Activated T-helper 1 cell treated with anti-CD3 and anti-CD28 coated beads, Interleukin-12 subunit alpha, Interleukin-12 subunit beta, Interleukin-2, Interleukin-4 antibody, amounts not matched to agents 30 ng/mL and 10 ng/mL and 1 ng/mL, durations not matched to agents 14 hours and 24 hours and 36 hours (primary cell): ENCODE measurements at regions not wholly inside any gene's neighbourhood (a gene's known extent, or its start where the extent isn't known, plus 50 kb on each side); places are given as distances from the start of the nearest gene placed in this dataset.
A peak's percentile ranks its signal among the peaks of the same experiment; 100 is the strongest.

Experiments used
- DNase-seq: peaks from one replicate; pipeline ENCODE4 v3.0.0; 2021; ENCODE audit warnings: low spot score
- H3K27ac Mint-ChIP-seq: one replicate; pipeline ENCODE4 v1.8.0; 2021; ENCODE audit warnings: mild to moderate bottlenecking, mixed read lengths
- H3K27me3 Mint-ChIP-seq: one replicate; pipeline ENCODE4 v1.8.0; 2022; ENCODE audit warnings: mild to moderate bottlenecking, moderate library complexity, mixed read lengths; ENCODE audit not compliant: insufficient read depth
- H3K36me3 Mint-ChIP-seq: one replicate; pipeline ENCODE4 v1.8.0; 2021; ENCODE audit warnings: low read depth, mixed read lengths
- H3K4me1 Mint-ChIP-seq: one replicate; pipeline ENCODE4 v1.8.0; 2021; ENCODE audit warnings: low read depth, mixed read lengths
- H3K4me3 Mint-ChIP-seq: one replicate; pipeline ENCODE4 v1.8.0; 2021; ENCODE audit warnings: mild to moderate bottlenecking, moderate library complexity, mixed read lengths
- H3K9me3 Mint-ChIP-seq: one replicate; pipeline ENCODE4 v1.8.0; 2021; ENCODE audit warnings: mixed read lengths
- intact Hi-C: fragments of 100-400 bp; cut with micrococcal nuclease; formaldehyde crosslinking; loops from one replicate; pipeline ENCODE4 v1.15.1; 2024

DNA sequence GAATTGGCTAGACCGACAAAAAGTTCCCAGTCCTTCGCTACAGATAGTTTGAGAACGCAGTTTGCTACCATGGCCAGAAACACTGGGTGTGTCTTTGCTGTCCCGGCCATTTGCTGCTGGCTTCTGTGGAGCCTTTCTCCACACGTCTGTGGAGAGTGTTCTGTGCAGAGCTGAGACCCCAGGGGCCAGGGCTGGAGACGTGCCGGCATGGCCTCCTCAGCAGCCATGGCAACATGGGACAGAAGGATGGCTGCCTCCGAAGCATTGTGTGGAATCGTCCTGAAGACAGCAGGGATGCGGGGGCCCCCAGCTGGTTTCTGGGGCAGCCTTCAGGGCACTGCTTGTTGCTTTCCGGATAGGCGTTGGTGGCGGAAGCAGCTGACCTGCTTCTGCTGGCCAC is 142.8 kb downstream of the GADD45G start:
- peaks cover 4% of the 10 kb centered on the region for H3K9me3 Mint-ChIP-seq
- intact Hi-C loops: loop anchor here (10.0 kb wide), 2 partner anchors 333 to 413 kb away; no protein-coding TSS in a partner anchor
- peaks cover 65% of the 10 kb centered on the region for H3K4me1 Mint-ChIP-seq
- no peak for DNase-seq
- peaks cover 6% of the 10 kb centered on the region for H3K36me3 Mint-ChIP-seq
- H3K4me3 Mint-ChIP-seq: no peak overlapping the region
- H3K27ac Mint-ChIP-seq: no peak overlapping the region
- no peaks in the 10 kb centered on the region for H3K27me3 Mint-ChIP-seq

DNA sequence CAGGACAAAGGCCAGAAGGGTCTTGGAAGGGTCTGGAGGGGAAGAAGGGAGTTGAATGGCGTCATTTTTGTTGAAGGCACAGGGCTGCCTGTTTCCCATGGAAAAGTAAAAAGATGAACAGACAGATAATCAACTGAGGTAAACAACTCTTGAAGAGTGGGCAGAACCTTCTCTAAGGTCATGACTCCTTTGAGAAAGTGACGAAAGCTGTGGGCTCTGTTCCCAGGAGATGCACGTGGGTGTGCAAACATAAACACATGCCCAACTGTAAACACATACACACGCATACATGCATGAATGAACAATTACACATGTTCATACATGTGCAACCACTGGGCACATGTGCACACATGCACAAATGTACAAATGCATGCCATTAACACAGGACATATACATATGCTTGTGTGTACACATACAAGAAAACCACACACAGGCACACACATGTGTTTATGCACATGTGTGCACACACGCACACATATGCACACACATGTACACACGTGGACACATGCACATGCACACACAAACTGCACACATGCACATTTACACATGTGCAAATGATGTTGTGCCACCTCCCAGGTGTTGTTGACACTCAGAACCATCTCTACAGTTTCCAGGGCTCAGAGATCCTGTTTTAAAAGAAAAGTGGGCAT is 143.3 kb downstream of the GADD45G start:
- H3K9me3 Mint-ChIP-seq: peaks cover 4% of the 10 kb centered on the region
- H3K4me3 Mint-ChIP-seq: peak overlapping the region; percentile 38
- DNase-seq: no peak
- H3K4me1 Mint-ChIP-seq: peaks cover 65% of the 10 kb centered on the region
- H3K36me3 Mint-ChIP-seq: peaks cover 6% of the 10 kb centered on the region
- no peak overlapping the region for H3K27ac Mint-ChIP-seq
- H3K27me3 Mint-ChIP-seq: no peaks in the 10 kb centered on the region
- intact Hi-C loops: loop anchor here (10.0 kb wide), 2 partner anchors 333 to 413 kb away; no protein-coding TSS in a partner anchor

DNA sequence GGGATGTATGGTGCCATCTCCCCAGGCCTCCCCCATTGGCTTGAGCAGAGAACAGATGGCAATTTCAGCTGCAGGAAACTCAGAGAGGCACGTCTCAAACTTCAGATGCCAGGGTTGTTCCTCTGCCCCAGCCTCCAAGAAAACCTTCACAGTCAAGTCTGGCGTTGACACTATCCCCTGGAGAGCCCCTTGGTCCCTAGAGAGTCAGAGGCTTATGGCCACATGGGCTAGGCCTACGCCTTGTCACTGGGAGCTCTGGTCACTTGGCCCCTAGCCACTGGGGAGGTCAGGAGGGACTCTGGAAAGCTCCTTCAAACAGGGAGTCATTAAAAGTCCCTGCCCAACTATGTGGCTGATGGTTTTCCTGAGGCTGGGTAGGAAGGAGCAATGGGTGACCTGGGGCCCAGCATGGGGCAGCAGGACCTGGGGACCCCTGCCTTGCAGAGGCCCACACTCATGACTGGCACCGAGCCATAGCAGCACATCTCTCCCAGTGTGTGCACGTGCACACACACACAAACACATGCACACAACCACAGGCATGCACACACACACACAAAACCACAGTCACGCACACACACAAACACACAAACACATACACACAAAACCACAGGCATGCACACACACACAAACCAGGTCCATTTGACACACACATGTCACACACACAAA is 144.2 kb downstream of the GADD45G start:
- Mint-ChIP-seq H3K9me3 (peaks cover 4% of the 10 kb centered on the region), H3K4me3 (no peak overlapping the region), H3K27ac (peak overlapping the region; percentile 65), H3K4me1 (peaks cover 65% of the 10 kb centered on the region), H3K27me3 (no peaks in the 10 kb centered on the region), H3K36me3 (peaks cover 6% of the 10 kb centered on the region)
- no peak for DNase-seq
- intact Hi-C loops: loop anchor here (10.0 kb wide), 2 partner anchors 334 to 414 kb away; no protein-coding TSS in a partner anchor

DNA sequence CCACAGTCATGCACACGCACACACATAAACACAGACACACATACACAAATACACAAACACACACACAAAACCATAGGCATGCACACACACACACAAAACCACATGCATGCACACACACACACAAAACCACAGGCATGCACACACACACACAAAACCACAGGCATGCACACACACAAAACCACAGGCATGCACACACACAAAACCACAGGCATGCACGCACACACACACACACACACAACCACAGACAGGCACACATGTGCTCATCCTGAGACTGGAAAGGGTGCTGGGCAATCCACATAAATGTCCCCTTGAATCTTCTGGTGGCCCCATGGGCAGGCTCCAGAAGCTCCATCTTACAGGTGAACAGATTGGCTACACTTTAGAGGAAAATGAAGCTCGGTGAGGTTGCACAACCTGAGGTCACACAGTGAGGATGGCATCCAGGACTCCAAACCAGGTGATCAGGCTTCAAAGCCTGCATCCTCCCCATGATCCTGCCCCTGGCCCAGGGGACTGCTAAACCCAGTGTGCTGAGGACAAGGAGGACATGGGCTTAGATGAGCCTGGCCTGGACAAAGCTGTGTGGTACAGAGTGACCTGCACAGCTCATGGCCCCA is 144.8 kb downstream of the GADD45G start:
- Mint-ChIP-seq H3K27me3 (no peaks in the 10 kb centered on the region), H3K27ac (peak overlapping the region; percentile 65), H3K4me3 (no peak overlapping the region), H3K4me1 (peaks cover 65% of the 10 kb centered on the region), H3K36me3 (peaks cover 6% of the 10 kb centered on the region), H3K9me3 (peaks cover 1% of the 10 kb centered on the region)
- intact Hi-C loops: loop anchor here (10.0 kb wide), 2 partner anchors 335 to 415 kb away; no protein-coding TSS in a partner anchor
- DNase-seq: no peak

DNA sequence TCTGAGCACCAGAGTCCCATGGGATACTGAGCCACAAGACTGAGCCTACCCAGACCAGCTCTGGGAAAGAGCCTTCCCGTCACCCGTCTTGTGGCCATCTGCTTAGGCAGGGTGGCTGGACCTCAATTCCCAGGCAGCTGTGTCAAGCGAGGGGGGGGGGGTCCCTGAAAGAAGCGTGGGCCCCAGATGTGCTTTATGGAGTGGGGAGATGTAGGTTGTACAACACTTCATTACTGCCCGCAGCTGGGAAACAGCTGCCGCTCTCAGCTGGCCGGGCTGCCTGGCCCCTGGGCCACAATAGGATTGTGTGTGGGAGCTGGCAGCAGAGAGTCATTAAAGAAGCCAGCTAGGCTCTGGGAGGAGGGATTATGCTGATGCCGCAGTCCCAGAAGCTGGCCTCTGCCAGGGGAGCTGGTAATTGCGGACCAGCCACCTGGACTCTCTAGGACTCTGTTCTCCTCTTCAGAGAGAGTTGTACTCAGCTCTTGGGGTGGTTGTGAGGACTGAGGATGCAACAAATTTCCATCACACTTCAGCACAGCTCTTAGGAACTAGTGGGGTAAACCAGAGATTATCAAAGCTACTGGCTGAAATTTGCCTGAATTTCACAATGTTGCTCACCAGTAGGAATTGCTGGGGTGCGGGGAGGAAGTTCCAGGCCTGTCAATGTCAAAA is 145.4 kb downstream of the GADD45G start:
- H3K9me3 Mint-ChIP-seq: no peaks in the 10 kb centered on the region
- no peak overlapping the region for H3K4me3 Mint-ChIP-seq
- H3K27me3 Mint-ChIP-seq: no peaks in the 10 kb centered on the region
- intact Hi-C loops: no loop called here
- H3K27ac Mint-ChIP-seq: no peak overlapping the region
- DNase-seq: no peak
- peaks cover 67% of the 10 kb centered on the region for H3K4me1 Mint-ChIP-seq
- peaks cover 6% of the 10 kb centered on the region for H3K36me3 Mint-ChIP-seq

DNA sequence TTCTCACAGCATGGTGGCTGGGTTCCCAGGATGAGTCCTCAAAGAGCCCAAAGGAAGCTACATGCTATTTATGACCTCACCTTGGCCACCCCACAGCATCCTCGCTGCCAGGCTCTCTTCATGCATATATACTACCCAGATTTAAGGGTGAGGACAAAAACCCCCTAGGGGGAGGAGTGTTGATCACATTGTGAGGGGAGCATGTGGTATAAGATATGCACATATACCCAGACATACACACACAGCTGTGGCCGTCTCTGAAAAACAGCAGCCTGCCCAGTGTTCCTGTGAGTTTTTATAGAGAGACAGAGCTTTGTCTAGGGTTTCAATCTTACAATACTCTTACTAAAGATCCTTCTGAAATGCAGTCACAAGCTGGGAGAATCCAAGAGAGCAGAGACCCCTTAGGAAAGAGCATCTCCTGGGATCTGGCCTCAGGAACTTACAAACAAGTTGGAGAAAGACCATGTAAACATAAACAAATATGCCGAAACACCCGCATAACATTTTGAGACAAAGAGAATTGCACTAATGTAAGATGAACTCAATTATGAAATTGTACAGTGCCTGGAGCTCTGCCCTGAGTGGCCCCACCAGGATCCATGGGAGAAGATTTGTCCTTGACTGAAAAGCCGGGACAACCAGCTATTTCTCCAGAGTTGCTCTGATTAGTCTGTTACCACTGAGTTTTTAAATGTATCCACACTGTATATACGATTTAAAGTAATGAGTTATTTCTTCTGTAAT is 146.4 kb downstream of the GADD45G start:
- DNase-seq: no peak
- Mint-ChIP-seq H3K36me3 (peaks cover 3% of the 10 kb centered on the region), H3K4me3 (no peak overlapping the region), H3K4me1 (peaks cover 63% of the 10 kb centered on the region), H3K27ac (no peak overlapping the region), H3K9me3 (no peaks in the 10 kb centered on the region), H3K27me3 (peaks cover 3% of the 10 kb centered on the region)
- intact Hi-C loops: no loop called here

DNA sequence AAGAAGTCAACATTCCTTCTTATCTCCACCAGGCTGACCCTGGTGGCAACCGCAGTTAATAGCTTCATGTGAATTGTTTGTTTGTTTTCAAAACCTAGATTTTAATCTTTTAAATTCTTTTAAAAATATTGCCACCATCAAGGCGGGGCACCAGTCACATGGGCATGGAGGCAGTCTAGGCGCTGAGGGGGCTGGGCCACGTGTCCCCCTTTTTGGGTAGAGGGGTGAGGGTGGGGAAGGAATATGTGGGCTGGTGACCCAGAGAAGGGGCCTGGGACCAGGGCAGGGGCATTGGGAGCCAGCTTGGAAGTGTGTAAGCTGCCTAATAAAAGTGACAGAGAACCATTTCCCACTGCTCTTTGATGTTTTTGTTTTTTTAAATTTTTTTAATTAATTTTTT is 147.3 kb downstream of the GADD45G start:
- intact Hi-C loops: no loop called here
- Mint-ChIP-seq H3K4me3 (no peak overlapping the region), H3K4me1 (peaks cover 64% of the 10 kb centered on the region), H3K36me3 (no peaks in the 10 kb centered on the region), H3K27ac (no peak overlapping the region), H3K27me3 (peaks cover 3% of the 10 kb centered on the region), H3K9me3 (no peaks in the 10 kb centered on the region)
- no peak for DNase-seq

DNA sequence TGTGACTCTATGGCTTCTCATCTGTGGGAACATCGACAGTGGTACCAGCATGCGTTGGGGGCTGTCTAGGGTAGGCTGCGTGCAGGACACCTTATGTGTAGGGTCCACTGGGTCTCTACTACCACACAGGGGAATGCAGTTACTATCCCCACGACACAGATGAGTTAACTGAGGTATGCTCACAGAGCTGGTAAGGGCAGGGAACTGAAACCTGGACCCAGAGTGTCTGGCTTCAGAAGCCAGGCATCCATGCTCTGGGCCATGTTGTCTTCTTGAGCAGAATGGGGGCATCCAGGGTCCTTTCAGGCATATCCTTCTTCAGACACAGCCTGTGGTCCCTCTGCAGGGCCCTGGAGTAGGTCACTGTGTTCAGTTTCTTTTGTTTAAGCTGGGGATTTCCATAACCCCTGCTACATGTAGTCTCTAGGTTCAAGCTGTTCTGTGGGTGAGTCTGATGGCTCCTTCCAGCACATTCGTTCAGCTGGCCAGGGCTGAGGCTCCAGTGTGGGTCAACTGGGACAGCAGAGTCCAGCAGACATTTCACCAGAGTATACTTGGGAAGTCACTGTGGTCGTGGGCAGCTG is 148.8 kb downstream of the GADD45G start:
- Mint-ChIP-seq H3K27me3 (peaks cover 3% of the 10 kb centered on the region), H3K36me3 (no peaks in the 10 kb centered on the region), H3K27ac (no peak overlapping the region), H3K9me3 (no peaks in the 10 kb centered on the region), H3K4me1 (peaks cover 50% of the 10 kb centered on the region), H3K4me3 (no peak overlapping the region)
- no peak for DNase-seq
- intact Hi-C loops: no loop called here

DNA sequence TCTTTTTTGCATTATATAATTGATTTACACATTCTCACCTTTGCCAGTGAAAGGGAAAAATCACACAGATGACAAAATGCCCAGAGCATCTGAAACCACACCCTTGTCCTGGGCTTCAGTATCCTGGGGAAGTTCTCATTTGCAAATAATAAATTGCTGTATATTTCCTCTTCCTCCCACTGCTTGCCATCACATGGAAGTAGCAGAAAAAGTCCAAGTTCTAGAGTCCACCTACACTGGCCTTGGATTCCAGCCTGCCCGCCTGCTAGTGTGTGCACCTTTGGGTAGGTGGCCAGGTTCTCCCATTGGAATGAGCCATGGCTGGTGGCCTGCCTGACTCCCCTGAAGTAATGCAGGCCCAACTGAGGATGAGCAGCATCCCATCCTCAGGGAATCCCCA is 149.4 kb downstream of the GADD45G start:
- H3K27me3 Mint-ChIP-seq: peaks cover 3% of the 10 kb centered on the region
- intact Hi-C loops: no loop called here
- DNase-seq: no peak
- H3K27ac Mint-ChIP-seq: no peak overlapping the region
- H3K4me1 Mint-ChIP-seq: peaks cover 44% of the 10 kb centered on the region
- H3K9me3 Mint-ChIP-seq: no peaks in the 10 kb centered on the region
- H3K4me3 Mint-ChIP-seq: no peak overlapping the region
- H3K36me3 Mint-ChIP-seq: no peaks in the 10 kb centered on the region

DNA sequence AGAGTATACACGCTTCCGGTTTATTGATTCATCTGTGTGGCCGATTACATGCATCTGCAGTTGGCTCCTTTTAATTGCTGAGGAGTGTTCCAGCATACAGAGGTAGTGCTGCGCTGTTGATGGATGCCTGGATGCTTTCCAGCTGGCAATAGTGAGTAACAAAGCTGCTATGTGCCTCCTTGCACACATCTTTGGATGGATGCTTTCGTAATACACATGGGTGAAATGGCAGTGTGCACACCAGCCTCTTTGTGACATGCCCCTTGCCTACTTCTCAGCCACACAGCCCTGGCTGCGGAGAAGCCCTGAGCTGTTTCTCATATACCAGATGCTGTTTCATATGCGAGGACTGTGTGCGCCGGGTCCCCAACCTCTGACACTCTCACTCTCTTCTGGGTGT is 151.0 kb downstream of the GADD45G start:
- no peak overlapping the region for H3K27ac Mint-ChIP-seq
- H3K9me3 Mint-ChIP-seq: no peaks in the 10 kb centered on the region
- H3K4me3 Mint-ChIP-seq: no peak overlapping the region
- intact Hi-C loops: no loop called here
- no peaks in the 10 kb centered on the region for H3K36me3 Mint-ChIP-seq
- H3K27me3 Mint-ChIP-seq: peaks cover 3% of the 10 kb centered on the region
- H3K4me1 Mint-ChIP-seq: peaks cover 39% of the 10 kb centered on the region
- no peak for DNase-seq

DNA sequence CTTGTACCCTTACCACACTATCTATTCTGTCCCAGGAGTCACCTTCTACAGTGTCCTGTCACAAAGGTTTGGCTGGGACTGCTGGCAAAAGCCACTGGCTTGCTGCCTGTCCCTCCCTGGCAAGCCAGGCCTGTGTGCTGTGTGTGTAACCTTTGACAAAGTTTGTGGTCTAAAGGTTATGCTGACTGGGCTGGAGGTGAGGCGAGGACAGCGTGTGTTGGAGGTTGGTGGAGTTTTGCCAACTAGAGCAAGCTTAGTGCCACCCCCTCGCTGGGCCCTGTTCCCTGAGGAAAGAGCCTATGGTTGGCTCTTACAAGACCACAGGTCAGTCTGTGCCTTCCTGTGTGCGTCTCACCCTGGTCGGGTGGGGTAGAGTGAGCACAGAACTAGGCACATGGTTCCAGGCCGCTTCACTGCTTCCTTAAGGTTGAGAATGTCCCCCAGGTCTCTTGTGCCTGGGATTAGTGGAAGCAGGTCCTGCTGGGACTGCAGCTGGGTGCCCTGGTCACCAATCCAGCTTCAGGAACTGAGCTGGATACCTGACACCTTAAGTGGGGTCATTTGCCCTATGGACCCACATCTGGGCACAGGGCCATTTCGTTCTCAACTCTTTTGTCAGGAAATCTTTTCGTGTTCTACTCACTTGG is 152.2 kb downstream of the GADD45G start:
- H3K27ac Mint-ChIP-seq: no peak overlapping the region
- intact Hi-C loops: no loop called here
- H3K36me3 Mint-ChIP-seq: no peaks in the 10 kb centered on the region
- no peak for DNase-seq
- H3K4me3 Mint-ChIP-seq: no peak overlapping the region
- H3K4me1 Mint-ChIP-seq: peaks cover 39% of the 10 kb centered on the region
- no peaks in the 10 kb centered on the region for H3K9me3 Mint-ChIP-seq
- H3K27me3 Mint-ChIP-seq: peaks cover 3% of the 10 kb centered on the region
